ENCODE measurements at regions not wholly inside any gene's neighbourhood (a gene's known extent, or its start where the extent isn't known, plus 50 kb on each side); places are given as distances from the start of the nearest gene placed in this dataset.

- TF ChIP-seq POLR2A (IDR thresholded peaks at IDR 0.05; ENCODE audit: low read depth, low read length) (no peak), SMC3 (IDR thresholded peaks at IDR 0.05; ENCODE audit: low read depth, low read length) (no peak), CTCF (conservative IDR thresholded peaks at IDR 0.05; ENCODE audit: low read depth, low read length) (no peak), BHLHE40 (IDR thresholded peaks at IDR 0.05; ENCODE audit: low read depth, low read length) (no peak), USF2 (IDR thresholded peaks at IDR 0.05; ENCODE audit: low read depth, low read length) (no peak), RFX5 (IDR thresholded peaks at IDR 0.05; ENCODE audit: low read depth, low read length) (no peak), ELK1 (IDR thresholded peaks at IDR 0.05; ENCODE audit: borderline replicate concordance, low read depth, low read length) (no peak), FOS (IDR thresholded peaks at IDR 0.05; ENCODE audit: low read depth, low read length) (no peak), MXI1 (IDR thresholded peaks at IDR 0.05; ENCODE audit: borderline replicate concordance, low read depth, low read length) (no peak), CEBPB (IDR thresholded peaks at IDR 0.05; ENCODE audit: low read depth, low read length) (no peak), RCOR1 (IDR thresholded peaks at IDR 0.05; ENCODE audit: insufficient replicate concordance, low read length) (no peak), MAFK (IDR thresholded peaks at IDR 0.05; ENCODE audit: low read depth, low read length) (no peak)
Observed at GRCh38 chr5:17898766-17899165, 264.5 kb downstream of the TAF11L14 start.

Data from IMR-90 (cell line).